Fibroblast of pulmonary artery (primary cell): ENCODE measurements at regions not wholly inside any gene's neighbourhood (a gene's known extent, or its start where the extent isn't known, plus 50 kb on each side); places are given as distances from the start of the nearest gene placed in this dataset.

Experiments used
- DNase-seq: peaks from one replicate; pipeline ENCODE4 v3.0.0-alpha.2; 2010; ENCODE audit warnings: low read depth
- H3K4me3 ChIP-seq: replicated peaks from 2 replicates; pipeline ENCODE4 v1.5.1; 2011; ENCODE audit warnings: low read depth, mild to moderate bottlenecking, control low read depth, low read length, moderate library complexity
- TF ChIP-seq, protein P1 (sequence below): IDR thresholded peaks from 2 replicates; pipeline ENCODE4 v1.5.1; 2011; ENCODE audit warnings: mild to moderate bottlenecking, control low read depth, low read length, inconsistent platforms; ENCODE audit errors: missing control alignments

DNA sequence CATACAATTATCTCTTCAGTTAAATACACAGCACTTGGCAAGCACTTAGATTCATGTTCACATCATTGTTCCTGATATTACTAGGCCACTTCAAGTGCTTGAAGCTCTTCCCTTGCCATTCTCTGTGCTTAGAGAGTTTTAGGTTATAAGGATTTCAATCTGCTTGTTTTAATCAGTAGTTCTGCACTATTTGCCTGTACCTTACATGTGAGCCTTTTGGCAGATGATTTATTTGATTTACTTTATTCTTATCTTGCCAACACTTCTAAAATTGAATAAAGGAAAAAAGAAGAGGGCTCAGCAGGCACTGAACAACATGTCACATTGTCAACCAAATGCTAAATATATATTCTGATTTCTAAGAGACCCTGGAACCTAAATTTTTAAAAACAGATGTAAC lies 363.8 kb upstream of the USP15 start:
- no peak overlapping the region for H3K4me3 ChIP-seq
- TF ChIP-seq, protein P1, sequence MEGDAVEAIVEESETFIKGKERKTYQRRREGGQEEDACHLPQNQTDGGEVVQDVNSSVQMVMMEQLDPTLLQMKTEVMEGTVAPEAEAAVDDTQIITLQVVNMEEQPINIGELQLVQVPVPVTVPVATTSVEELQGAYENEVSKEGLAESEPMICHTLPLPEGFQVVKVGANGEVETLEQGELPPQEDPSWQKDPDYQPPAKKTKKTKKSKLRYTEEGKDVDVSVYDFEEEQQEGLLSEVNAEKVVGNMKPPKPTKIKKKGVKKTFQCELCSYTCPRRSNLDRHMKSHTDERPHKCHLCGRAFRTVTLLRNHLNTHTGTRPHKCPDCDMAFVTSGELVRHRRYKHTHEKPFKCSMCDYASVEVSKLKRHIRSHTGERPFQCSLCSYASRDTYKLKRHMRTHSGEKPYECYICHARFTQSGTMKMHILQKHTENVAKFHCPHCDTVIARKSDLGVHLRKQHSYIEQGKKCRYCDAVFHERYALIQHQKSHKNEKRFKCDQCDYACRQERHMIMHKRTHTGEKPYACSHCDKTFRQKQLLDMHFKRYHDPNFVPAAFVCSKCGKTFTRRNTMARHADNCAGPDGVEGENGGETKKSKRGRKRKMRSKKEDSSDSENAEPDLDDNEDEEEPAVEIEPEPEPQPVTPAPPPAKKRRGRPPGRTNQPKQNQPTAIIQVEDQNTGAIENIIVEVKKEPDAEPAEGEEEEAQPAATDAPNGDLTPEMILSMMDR = no peak
- DNase-seq = no peak

DNA sequence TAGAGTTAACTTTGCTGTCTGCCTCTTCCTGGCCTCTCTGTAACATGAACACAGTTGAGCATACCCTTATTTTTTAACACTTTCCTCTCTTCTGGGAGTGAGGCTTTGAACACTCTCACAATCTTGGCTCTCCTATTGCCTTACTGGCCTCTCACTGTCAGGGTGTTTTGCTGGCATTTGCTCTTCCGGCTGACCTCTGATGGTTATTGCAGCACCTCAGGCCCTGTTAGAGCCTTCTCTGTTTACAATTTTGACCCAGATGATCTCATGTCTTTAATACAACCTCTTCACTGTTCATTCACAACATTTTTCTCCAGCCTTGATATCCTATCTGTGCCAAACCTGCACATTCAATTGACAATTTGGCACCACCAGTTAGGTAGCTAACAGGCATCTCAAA lies 357.8 kb upstream of the USP15 start:
- no peak for DNase-seq
- no peak overlapping the region for H3K4me3 ChIP-seq
- TF ChIP-seq, protein P1 = no peak

DNA sequence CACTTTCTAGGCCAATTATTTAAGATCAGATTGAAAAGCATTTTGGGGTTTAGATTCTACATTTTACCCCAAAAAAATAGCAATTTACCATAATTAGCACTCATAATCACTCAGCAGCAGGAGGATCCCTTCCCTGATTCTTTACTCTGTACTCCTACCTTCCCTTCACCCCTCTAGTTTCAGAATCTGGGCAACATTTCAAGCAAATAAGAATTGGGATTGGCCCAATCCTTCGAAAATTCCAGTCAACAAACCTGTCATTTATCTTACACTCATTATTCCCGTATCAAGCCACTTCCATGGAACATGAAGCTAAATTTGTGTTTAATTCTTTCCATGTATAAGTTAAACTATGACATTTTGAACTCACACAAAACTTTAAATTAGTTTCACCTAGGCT lies 349.1 kb upstream of the USP15 start:
- TF ChIP-seq, protein P1 = no peak
- H3K4me3 ChIP-seq = no peak overlapping the region
- no peak for DNase-seq

DNA sequence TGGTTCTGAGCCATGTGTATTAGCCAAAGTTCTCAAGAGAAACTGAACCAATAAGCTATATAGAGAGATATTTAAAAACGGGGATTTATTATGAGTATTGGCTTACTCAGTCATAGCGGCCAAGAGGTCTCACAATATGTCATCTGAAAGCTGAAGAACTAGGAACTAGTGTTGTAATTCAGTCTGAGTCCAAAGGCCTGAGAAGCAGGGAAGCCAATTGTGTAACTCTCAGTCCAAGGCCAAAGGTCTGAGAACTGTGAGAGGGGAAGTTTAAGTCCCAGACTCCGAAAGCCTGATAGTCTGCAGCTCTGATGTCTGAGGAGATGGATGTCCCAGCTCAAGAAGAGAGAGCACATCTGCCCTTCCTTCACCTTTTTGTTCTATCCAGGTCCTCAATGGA lies 344.8 kb upstream of the USP15 start:
- TF ChIP-seq, protein P1 = no peak
- no peak for DNase-seq

DNA sequence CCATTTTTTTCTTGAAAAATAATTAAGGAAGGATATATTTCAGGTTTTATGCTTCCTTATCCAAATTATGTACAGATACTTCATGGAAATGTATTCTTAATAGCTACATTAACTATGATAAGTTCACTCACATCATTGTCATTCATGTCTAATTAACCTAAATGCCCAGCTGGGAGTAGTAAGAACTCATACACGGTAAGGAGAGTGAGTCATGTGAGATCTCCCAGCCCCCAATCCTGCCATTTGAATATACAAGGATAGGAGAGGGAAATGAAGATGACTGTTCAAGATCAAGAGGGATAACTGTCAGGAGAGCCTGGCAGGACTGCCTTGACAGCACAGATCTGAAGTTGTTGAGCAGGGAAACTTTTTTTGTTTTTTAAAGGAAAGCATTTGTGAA lies 343.4 kb upstream of the USP15 start:
- H3K4me3 ChIP-seq = no peak overlapping the region
- no peak for DNase-seq
- TF ChIP-seq, protein P1 = no peak

More for the DNA sequence above, 344.8 kb upstream of the USP15 start:
- H3K4me3 ChIP-seq = no peak overlapping the region

DNA sequence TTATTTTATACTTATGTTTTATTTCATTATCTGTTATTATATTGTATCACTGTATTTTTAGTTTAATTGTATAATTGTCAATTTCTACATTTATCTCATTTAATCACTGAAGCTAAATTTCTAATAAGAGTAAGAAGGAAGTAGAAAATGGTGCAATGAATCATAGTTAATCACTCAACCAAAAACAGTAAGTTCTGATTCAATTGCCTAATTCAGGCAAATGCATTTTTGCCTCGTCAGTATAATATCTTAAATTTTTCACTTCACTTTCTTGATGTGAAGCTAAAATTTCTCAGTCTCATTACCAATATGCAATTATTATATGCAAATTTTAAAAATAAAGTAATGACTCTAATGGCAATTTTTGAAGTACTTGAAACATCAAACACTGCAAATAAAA lies 340.5 kb upstream of the USP15 start:
- TF ChIP-seq, protein P1 = no peak
- no peak for DNase-seq
- H3K4me3 ChIP-seq = no peak overlapping the region

DNA sequence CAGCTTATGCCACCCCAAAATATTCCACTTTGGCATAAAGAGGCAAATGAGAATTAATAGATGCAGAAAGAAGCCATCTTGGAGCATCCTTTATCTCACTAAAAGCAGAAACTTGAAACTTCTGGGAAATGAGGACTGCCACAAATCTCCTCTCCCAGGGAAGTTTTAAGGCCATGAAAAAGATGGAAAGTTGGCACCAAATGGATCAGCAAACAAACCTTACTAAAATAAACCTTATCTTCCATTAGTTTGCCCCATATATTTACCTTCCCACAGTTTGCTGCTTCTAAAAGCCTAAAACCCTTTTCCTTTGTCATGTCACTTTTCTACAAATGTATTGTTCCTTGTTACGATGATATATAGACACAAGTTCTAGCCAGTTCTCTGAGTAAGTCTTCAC lies 340.0 kb upstream of the USP15 start:
- DNase-seq = no peak
- TF ChIP-seq, protein P1 = no peak
- H3K4me3 ChIP-seq = no peak overlapping the region
